ENCODE measurements at regions not wholly inside any gene's neighbourhood (a gene's known extent, or its start where the extent isn't known, plus 50 kb on each side); places are given as distances from the start of the nearest gene placed in this dataset.

DNA sequence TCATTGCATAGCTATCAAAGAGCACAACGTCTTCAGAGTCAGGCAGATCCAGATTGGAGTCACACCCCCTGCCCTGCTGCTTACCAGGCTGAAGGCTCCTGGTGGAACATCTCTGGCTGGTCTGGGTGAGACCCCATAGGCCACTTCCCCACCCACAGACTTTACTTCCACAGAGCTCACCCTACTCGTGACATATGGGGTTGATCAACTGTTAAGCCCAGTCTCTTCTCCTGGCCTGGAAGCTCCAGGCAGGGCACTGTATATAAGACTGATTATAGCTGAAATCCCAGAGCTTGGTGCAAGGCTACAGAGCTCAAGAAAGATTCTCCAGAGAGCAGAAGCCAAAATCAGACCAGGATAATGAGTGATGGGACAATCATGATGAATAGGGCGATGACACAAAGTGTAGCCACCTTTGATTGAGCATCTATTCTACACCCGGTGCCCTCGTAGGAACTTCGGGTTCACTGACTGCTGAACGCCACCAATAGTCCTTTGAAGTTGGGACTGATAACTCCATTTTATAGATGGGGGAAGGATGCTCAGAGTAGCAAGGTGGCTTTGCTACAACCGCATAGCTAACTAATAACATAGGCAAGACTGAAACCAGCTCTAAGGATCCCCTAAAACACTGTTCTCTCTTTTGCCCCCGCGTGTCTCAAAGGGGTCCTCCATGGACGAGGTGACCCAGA, 287.8 kb downstream of the BCL11B start:
- DNase-seq (no peak), FAIRE-seq (no peak)
- Histone ChIP-seq H3K4me3 (ENCODE audit: low read depth in 1 of 3, low read length in 3 of 3) (no peak overlapping the region), H3K9me3 (ENCODE audit: control insufficient read depth in 2 of 2, insufficient read depth in 1 of 2, low read depth in 1 of 2, low read length in 1 of 2) (peaks cover 0 to 3% of the 10 kb centered on the region in 2 donors), H3K36me3 (ENCODE audit: control insufficient read depth in 3 of 3, insufficient read depth in 2 of 3, low read depth in 1 of 3, low read length in 3 of 3) (no peaks in the 10 kb centered on the region), H3K27me3 (ENCODE audit: control insufficient read depth in 3 of 3, insufficient read depth in 3 of 3, low read length in 3 of 3) (no peaks in the 10 kb centered on the region), H3K4me1 (ENCODE audit: control insufficient read depth in 3 of 3, insufficient read depth in 2 of 3, low read depth in 1 of 3, low read length in 2 of 3) (no peaks in the 10 kb centered on the region), H3K27ac (ENCODE audit: low read depth in 1 of 3, low read length in 2 of 3) (peak overlapping the region in 1 of 3 donors; percentile 14)
- whole genome bisulfite sequencing, 3 donors: 75 to 85% (median 81%) methylated on average over 11 of the region's 11 CpGs

DNA sequence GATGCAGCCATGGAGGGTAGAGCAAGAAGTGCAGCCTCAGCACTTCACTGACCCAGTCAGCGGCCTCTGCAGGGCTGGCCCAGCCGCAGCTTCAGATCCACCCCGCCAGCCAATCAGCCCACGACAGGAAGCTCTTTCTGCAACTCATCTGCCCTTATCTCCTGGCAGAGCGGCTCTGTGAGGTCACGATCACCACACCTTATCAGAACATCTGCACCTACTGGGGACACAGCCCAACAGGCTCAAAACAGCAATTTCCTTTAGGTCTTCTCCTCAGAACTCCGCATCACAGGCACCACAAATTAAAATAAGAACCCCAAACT, 287.3 kb downstream of the BCL11B start:
- H3K4me1 ChIP-seq (ENCODE audit: control insufficient read depth in 3 of 3, insufficient read depth in 2 of 3, low read depth in 1 of 3, low read length in 2 of 3): no peaks in the 10 kb centered on the region
- WGBS, 3 donors: 56 to 76% (median 68%) methylated on average over 7 of the region's 7 CpGs
- no peaks in the 10 kb centered on the region for H3K9me3 ChIP-seq (ENCODE audit: control insufficient read depth in 2 of 2, insufficient read depth in 1 of 2, low read depth in 1 of 2, low read length in 1 of 2)
- no peak overlapping the region for H3K4me3 ChIP-seq (ENCODE audit: low read depth in 1 of 3, low read length in 3 of 3)
- no peaks in the 10 kb centered on the region for H3K27me3 ChIP-seq (ENCODE audit: control insufficient read depth in 3 of 3, insufficient read depth in 3 of 3, low read length in 3 of 3)
- DNase-seq: peak in 1 of 2 donors; percentile 64
- no peaks in the 10 kb centered on the region for H3K36me3 ChIP-seq (ENCODE audit: control insufficient read depth in 3 of 3, insufficient read depth in 2 of 3, low read depth in 1 of 3, low read length in 3 of 3)
- FAIRE-seq: no peak
- peak overlapping the region in 1 of 3 donors; percentile 65 for H3K27ac ChIP-seq (ENCODE audit: low read depth in 1 of 3, low read length in 2 of 3)

DNA sequence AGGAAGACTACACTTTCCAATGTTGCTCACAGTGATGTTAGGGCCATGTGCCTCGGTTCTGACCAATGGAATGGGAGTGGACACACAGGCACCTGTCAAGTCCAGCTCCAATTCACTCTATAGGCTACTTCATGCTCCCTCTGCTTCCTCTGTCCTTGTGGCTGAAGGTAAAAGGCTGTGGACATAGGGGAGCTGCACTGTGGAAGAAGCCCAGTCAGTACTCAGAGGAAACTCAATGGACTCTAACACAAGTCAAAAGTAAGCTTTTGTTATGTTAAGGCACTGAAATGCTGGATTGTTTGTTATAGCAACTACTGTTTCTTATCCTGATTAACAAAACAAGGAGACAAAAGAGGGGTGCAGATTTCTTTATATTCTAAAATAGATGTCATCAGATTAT, 278.2 kb downstream of the BCL11B start:
- Histone ChIP-seq H3K27me3 (ENCODE audit: control insufficient read depth in 3 of 3, insufficient read depth in 3 of 3, low read length in 3 of 3) (peaks cover 0 to 2% (median 0%) of the 10 kb centered on the region in 3 donors), H3K4me1 (ENCODE audit: control insufficient read depth in 3 of 3, insufficient read depth in 2 of 3, low read depth in 1 of 3, low read length in 2 of 3) (peaks cover 0 to 5% (median 2%) of the 10 kb centered on the region in 3 donors), H3K27ac (ENCODE audit: low read depth in 1 of 3, low read length in 2 of 3) (no peak overlapping the region), H3K36me3 (ENCODE audit: control insufficient read depth in 3 of 3, insufficient read depth in 2 of 3, low read depth in 1 of 3, low read length in 3 of 3) (no peaks in the 10 kb centered on the region), H3K9me3 (ENCODE audit: control insufficient read depth in 2 of 2, insufficient read depth in 1 of 2, low read depth in 1 of 2, low read length in 1 of 2) (no peaks in the 10 kb centered on the region), H3K4me3 (ENCODE audit: low read depth in 1 of 3, low read length in 3 of 3) (no peak overlapping the region)
- FAIRE-seq (no peak), DNase-seq (no peak)
- 84 to 87% (median 86%) methylated on average over 1 of the region's 1 CpG for WGBS, 3 donors

DNA sequence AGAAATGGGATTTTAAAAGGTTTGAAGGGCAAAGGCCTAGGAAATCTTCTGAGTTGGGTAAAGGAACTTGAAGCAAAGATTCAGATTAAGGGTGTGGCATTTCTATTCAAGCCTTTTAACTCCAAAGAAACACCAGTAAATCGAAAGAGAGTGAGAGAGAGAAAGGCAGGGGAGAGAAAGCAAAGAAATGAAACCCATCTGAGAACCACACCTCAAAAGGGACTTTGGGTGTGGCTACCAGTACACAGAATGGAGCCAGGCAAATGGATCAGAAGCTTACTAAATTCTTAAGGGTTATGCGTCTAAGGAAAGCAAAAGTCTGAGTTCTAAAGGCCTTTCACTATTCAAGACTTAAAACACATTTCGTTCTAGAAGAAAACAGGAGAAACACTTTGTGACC, 277.4 kb downstream of the BCL11B start:
- H3K36me3 ChIP-seq (ENCODE audit: control insufficient read depth in 3 of 3, insufficient read depth in 2 of 3, low read depth in 1 of 3, low read length in 3 of 3): no peaks in the 10 kb centered on the region
- DNase-seq (peak in 1 of 2 donors; percentile 31), FAIRE-seq (no peak)
- H3K4me1 ChIP-seq (ENCODE audit: control insufficient read depth in 3 of 3, insufficient read depth in 2 of 3, low read depth in 1 of 3, low read length in 2 of 3): peaks cover 0 to 5% (median 2%) of the 10 kb centered on the region in 3 donors
- no peak overlapping the region for H3K27ac ChIP-seq (ENCODE audit: low read depth in 1 of 3, low read length in 2 of 3)
- no peak overlapping the region for H3K4me3 ChIP-seq (ENCODE audit: low read depth in 1 of 3, low read length in 3 of 3)
- H3K27me3 ChIP-seq (ENCODE audit: control insufficient read depth in 3 of 3, insufficient read depth in 3 of 3, low read length in 3 of 3): peaks cover 0 to 2% (median 0%) of the 10 kb centered on the region in 3 donors
- 63 to 71% (median 64%) methylated on average over 3 of the region's 3 CpGs for WGBS, 3 donors
- H3K9me3 ChIP-seq (ENCODE audit: control insufficient read depth in 2 of 2, insufficient read depth in 1 of 2, low read depth in 1 of 2, low read length in 1 of 2): no peaks in the 10 kb centered on the region

DNA sequence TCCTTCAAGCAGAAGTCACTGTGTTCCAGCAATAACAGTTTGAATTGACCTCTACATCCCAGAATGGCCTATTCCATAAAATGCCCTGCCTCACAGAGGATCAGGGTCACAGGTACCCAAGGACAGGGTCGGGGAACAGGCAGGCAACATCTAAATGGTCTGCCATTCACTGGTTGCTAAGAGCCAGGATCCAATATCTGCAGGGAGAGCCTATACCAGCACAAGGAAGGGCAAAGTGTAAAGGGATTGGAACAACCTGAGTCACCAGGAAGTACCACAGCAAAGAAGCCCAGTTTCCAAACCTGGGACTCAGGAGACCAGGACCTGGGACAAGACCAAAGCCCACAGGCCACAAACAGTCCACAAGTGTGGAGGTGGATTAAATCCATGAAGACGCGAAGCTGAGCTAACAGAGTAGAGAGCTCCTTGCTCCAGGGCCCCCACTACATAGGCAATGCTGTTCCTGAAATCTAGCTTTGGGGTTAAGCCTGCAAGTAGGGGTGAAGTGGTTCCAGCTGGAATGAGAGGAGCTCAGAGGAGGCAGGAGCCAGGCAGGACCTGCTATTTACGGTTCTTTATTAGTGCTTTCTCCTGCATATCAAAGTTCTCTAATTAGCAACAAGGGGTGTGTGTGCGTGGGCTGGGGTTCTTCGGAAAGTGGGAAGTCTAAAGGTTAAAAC, 274.3 kb downstream of the BCL11B start:
- 20 to 63% (median 53%) methylated on average over 6 of the region's 6 CpGs for WGBS, 3 donors
- DNase-seq (peak; percentile 5 to 93), FAIRE-seq (no peak)

DNA sequence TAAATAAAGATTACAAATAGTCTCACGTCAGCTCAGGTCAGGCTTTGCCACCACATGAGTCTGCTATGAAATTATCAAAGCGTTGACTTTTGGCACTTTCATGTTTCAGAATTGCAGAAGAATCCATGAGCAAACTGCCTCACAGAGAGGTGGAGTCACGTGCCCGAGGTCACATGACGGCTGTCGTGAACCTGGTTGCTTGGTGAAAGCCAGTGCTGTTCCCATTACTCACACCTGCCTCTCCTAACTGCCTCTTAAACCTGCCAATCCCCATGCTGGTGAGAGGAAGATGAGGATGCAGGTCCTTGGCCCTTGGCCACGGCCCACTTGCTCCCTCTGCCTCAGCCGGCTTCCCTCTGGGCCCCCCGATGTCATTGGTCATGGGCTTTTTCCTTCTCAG, 272.7 kb downstream of the BCL11B start:
- Histone ChIP-seq H3K9me3 (ENCODE audit: control insufficient read depth in 2 of 2, insufficient read depth in 1 of 2, low read depth in 1 of 2, low read length in 1 of 2) (no peaks in the 10 kb centered on the region), H3K27ac (ENCODE audit: low read depth in 1 of 3, low read length in 2 of 3) (no peak overlapping the region), H3K4me1 (ENCODE audit: control insufficient read depth in 3 of 3, insufficient read depth in 2 of 3, low read depth in 1 of 3, low read length in 2 of 3) (peaks cover 0 to 5% (median 2%) of the 10 kb centered on the region in 3 donors), H3K27me3 (ENCODE audit: control insufficient read depth in 3 of 3, insufficient read depth in 3 of 3, low read length in 3 of 3) (no peaks in the 10 kb centered on the region), H3K4me3 (ENCODE audit: low read depth in 1 of 3, low read length in 3 of 3) (no peak overlapping the region), H3K36me3 (ENCODE audit: control insufficient read depth in 3 of 3, insufficient read depth in 2 of 3, low read depth in 1 of 3, low read length in 3 of 3) (no peaks in the 10 kb centered on the region)
- 86 to 90% (median 87%) methylated on average over 9 of the region's 9 CpGs for WGBS, 3 donors
- no peak for DNase-seq
- FAIRE-seq: no peak

More for the DNA sequence above, 274.3 kb downstream of the BCL11B start:
- Histone ChIP-seq H3K9me3 (ENCODE audit: control insufficient read depth in 2 of 2, insufficient read depth in 1 of 2, low read depth in 1 of 2, low read length in 1 of 2) (no peaks in the 10 kb centered on the region), H3K4me1 (ENCODE audit: control insufficient read depth in 3 of 3, insufficient read depth in 2 of 3, low read depth in 1 of 3, low read length in 2 of 3) (peaks cover 0 to 5% (median 2%) of the 10 kb centered on the region in 3 donors), H3K27ac (ENCODE audit: low read depth in 1 of 3, low read length in 2 of 3) (peak overlapping the region in 2 of 3 donors; percentile 74 to 89), H3K27me3 (ENCODE audit: control insufficient read depth in 3 of 3, insufficient read depth in 3 of 3, low read length in 3 of 3) (peaks cover 0 to 2% (median 0%) of the 10 kb centered on the region in 3 donors), H3K36me3 (ENCODE audit: control insufficient read depth in 3 of 3, insufficient read depth in 2 of 3, low read depth in 1 of 3, low read length in 3 of 3) (no peaks in the 10 kb centered on the region), H3K4me3 (ENCODE audit: low read depth in 1 of 3, low read length in 3 of 3) (no peak overlapping the region)

DNA sequence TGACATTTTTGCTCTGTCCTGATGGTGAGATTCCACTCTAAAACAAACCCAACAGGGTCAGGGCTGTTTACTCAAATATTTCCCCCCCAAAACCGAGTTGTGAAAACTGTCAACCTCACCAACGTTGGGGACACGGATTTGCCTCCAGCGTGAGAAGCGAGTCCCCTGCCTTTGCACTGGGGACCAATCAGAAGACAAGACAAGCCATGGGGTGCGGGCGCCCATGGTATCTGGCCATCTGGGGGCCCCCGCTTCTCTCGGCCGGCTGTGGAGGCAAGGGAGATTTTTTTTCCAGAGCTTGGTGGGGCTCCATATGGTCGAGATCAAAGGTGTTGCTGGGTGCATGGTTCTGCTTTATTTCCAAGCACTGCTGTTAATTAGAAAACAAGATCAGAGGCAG, 272.1 kb downstream of the BCL11B start:
- no peaks in the 10 kb centered on the region for H3K27me3 ChIP-seq (ENCODE audit: control insufficient read depth in 3 of 3, insufficient read depth in 3 of 3, low read length in 3 of 3)
- no peak for FAIRE-seq
- peaks cover 0 to 5% (median 0%) of the 10 kb centered on the region in 3 donors for H3K4me1 ChIP-seq (ENCODE audit: control insufficient read depth in 3 of 3, insufficient read depth in 2 of 3, low read depth in 1 of 3, low read length in 2 of 3)
- no peak overlapping the region for H3K4me3 ChIP-seq (ENCODE audit: low read depth in 1 of 3, low read length in 3 of 3)
- no peak overlapping the region for H3K27ac ChIP-seq (ENCODE audit: low read depth in 1 of 3, low read length in 2 of 3)
- no peak for DNase-seq
- WGBS, 3 donors: 89 to 94% (median 92%) methylated on average over 11 of the region's 11 CpGs
- H3K36me3 ChIP-seq (ENCODE audit: control insufficient read depth in 3 of 3, insufficient read depth in 2 of 3, low read depth in 1 of 3, low read length in 3 of 3): no peaks in the 10 kb centered on the region
- H3K9me3 ChIP-seq (ENCODE audit: control insufficient read depth in 2 of 2, insufficient read depth in 1 of 2, low read depth in 1 of 2, low read length in 1 of 2): no peaks in the 10 kb centered on the region

DNA sequence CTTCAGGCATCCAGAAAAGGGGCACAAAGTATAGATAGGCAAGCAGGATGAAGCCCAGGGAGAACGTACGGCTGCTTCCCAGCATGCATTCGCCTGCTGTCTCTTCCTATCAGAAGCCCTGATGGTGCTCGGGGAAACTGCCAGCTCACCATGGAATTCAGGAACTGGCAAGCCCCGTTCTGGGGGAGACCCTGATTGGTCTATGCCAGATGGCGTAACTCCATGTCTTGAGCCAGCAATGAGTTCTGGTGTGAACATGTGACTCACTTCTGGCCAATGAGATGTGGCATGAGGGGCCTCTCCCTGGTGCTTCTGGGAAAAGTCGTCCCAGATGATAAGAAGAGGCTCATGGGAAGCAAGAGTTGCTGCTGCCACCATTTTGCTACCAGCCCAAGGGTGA, 270.8 kb downstream of the BCL11B start:
- 82 to 90% (median 89%) methylated on average over 7 of the region's 7 CpGs for WGBS, 3 donors
- Histone ChIP-seq H3K27me3 (ENCODE audit: control insufficient read depth in 3 of 3, insufficient read depth in 3 of 3, low read length in 3 of 3) (no peaks in the 10 kb centered on the region), H3K4me3 (ENCODE audit: low read depth in 1 of 3, low read length in 3 of 3) (no peak overlapping the region), H3K27ac (ENCODE audit: low read depth in 1 of 3, low read length in 2 of 3) (no peak overlapping the region), H3K36me3 (ENCODE audit: control insufficient read depth in 3 of 3, insufficient read depth in 2 of 3, low read depth in 1 of 3, low read length in 3 of 3) (no peaks in the 10 kb centered on the region), H3K9me3 (ENCODE audit: control insufficient read depth in 2 of 2, insufficient read depth in 1 of 2, low read depth in 1 of 2, low read length in 1 of 2) (no peaks in the 10 kb centered on the region), H3K4me1 (ENCODE audit: control insufficient read depth in 3 of 3, insufficient read depth in 2 of 3, low read depth in 1 of 3, low read length in 2 of 3) (peaks cover 0 to 5% (median 0%) of the 10 kb centered on the region in 3 donors)
- FAIRE-seq (no peak), DNase-seq (no peak)
